Esophagus muscularis mucosa (tissue), 3 donors: ENCODE measurements at regions not wholly inside any gene's neighbourhood (a gene's known extent, or its start where the extent isn't known, plus 50 kb on each side); places are given as distances from the start of the nearest gene placed in this dataset.

Experiments
- CTCF ChIP-seq, 3 experiments: fragments of 200-600 bp in 2 of 3; fragments of 450-650 bp in 1 of 3; sonication (generic) in 2 of 3; IDR thresholded peaks; one replicate each; pipeline ENCODE4 v1.5.1; 2017 to 2019; ENCODE audit warnings: antibody characterized with exemption in 3 of 3, mild to moderate bottlenecking in 2 of 3, moderate library complexity in 1 of 3
- POLR2A ChIP-seq: fragments of 450-650 bp; IDR thresholded peaks from one replicate; pipeline ENCODE4 v1.6.1; 2017; ENCODE audit warnings: antibody characterized with exemption, moderate library complexity, mild to moderate bottlenecking, low read depth

GRCh38 chr7:3175285-3175902, 125.7 kb upstream of the SDK1 start:
- no peak for TF ChIP-seq CTCF (IDR thresholded peaks at IDR 0.05)
- TF ChIP-seq POLR2A = no peak
